PFSK-1 (cell line): ENCODE measurements at regions not wholly inside any gene's neighbourhood (a gene's known extent, or its start where the extent isn't known, plus 50 kb on each side); places are given as distances from the start of the nearest gene placed in this dataset.

Source experiments
- POLR2AphosphoS5 ChIP-seq: IDR thresholded peaks from 2 replicates; pipeline ENCODE4 v1.6.1; 2012; ENCODE audit warnings: low read depth, mild to moderate bottlenecking, control low read depth, low read length, moderate library complexity
- SIN3A ChIP-seq: IDR thresholded peaks from 2 replicates; pipeline ENCODE4 v1.6.1; 2012; ENCODE audit warnings: mild to moderate bottlenecking, low read length, moderate library complexity, borderline replicate concordance; ENCODE audit not compliant: insufficient read depth
- TAF1 ChIP-seq: IDR thresholded peaks from 2 replicates; pipeline ENCODE4 v1.6.1; 2012; ENCODE audit warnings: low read length, control low read depth, borderline replicate concordance; ENCODE audit not compliant: insufficient read depth

- TF ChIP-seq SIN3A = no peak
- TF ChIP-seq POLR2AphosphoS5 = no peak
- TF ChIP-seq TAF1 = no peak
Observed at GRCh38 chr6:137782166-137783039, 84.7 kb upstream of the TNFAIP3 start.
